Brain microvascular endothelial cell (primary cell): ENCODE measurements at regions not wholly inside any gene's neighbourhood (a gene's known extent, or its start where the extent isn't known, plus 50 kb on each side); places are given as distances from the start of the nearest gene placed in this dataset.

ENCODE experiments used
- DNase-seq: peaks from one replicate; pipeline ENCODE4 v3.0.0-alpha.2; 2020
- H3K27ac ChIP-seq: fragments of 250-450 bp; sonication (Bioruptor Pico); 2 replicates; pipeline ENCODE4 v1.5.1; 2020; ENCODE audit warnings: mild to moderate bottlenecking, moderate library complexity
- H3K27me3 ChIP-seq: fragments of 250-450 bp; sonication (Bioruptor Pico); replicated peaks from 2 replicates; pipeline ENCODE4 v1.5.1; 2020; ENCODE audit warnings: mild to moderate bottlenecking
- H3K36me3 ChIP-seq: fragments of 250-450 bp; sonication (Bioruptor Pico); replicated peaks from 2 replicates; pipeline ENCODE4 v1.5.1; 2020; ENCODE audit warnings: mild to moderate bottlenecking
- H3K4me3 ChIP-seq: 2 replicates; pipeline ENCODE4 v1.5.1; 2011; ENCODE audit warnings: low read depth, mild to moderate bottlenecking, control low read depth, low read length, moderate library complexity
- in situ Hi-C: cut with HindIII; loops from 2 replicates; pipeline ENCODE4 v1.10.0; 2017; ENCODE audit warnings: low sequenced_read_pairs, low pct_ligation_motif_present
- TF ChIP-seq, protein P1 (sequence below): IDR thresholded peaks from 2 replicates; pipeline ENCODE4 v1.5.1; 2011; ENCODE audit warnings: low read depth, mild to moderate bottlenecking, moderate library complexity, low read length, control low read depth, inconsistent platforms; ENCODE audit errors: missing control alignments

GRCh38 chr2:164024396-164024795, 288.6 kb upstream of the FIGN start:
- Histone ChIP-seq H3K36me3 (no peaks in the 10 kb centered on the region), H3K4me3 (no peak overlapping the region), H3K27ac (no peak overlapping the region), H3K27me3 (no peaks in the 10 kb centered on the region)
- DNase-seq, result no peak
- TF ChIP-seq, protein P1, sequence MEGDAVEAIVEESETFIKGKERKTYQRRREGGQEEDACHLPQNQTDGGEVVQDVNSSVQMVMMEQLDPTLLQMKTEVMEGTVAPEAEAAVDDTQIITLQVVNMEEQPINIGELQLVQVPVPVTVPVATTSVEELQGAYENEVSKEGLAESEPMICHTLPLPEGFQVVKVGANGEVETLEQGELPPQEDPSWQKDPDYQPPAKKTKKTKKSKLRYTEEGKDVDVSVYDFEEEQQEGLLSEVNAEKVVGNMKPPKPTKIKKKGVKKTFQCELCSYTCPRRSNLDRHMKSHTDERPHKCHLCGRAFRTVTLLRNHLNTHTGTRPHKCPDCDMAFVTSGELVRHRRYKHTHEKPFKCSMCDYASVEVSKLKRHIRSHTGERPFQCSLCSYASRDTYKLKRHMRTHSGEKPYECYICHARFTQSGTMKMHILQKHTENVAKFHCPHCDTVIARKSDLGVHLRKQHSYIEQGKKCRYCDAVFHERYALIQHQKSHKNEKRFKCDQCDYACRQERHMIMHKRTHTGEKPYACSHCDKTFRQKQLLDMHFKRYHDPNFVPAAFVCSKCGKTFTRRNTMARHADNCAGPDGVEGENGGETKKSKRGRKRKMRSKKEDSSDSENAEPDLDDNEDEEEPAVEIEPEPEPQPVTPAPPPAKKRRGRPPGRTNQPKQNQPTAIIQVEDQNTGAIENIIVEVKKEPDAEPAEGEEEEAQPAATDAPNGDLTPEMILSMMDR, result no peak
- in situ Hi-C loops, result no loop called here

DNA sequence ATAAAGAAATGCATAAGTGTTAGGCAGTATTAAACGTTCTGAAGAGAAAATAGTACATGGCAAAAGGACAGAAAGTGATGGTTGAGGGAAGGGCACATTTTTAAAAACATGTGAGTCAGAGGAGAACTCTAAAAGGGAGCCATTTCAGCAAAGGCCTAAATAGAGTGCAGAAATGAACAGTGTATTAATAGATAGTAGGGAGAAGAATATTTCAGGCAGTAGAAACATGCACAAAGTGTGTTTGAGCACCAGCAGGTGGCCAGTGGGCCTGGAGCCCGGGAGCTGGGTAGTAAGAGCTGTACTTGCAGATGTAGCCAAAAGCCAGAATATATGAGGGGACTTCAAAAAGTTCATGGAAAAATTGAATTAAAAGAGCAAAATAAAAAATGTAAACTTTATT, 288.1 kb upstream of the FIGN start:
- no peak overlapping the region for H3K27ac ChIP-seq
- no peak overlapping the region for H3K4me3 ChIP-seq
- no peak for DNase-seq
- TF ChIP-seq, protein P1, result peak; percentile 4
- no peaks in the 10 kb centered on the region for H3K27me3 ChIP-seq
- H3K36me3 ChIP-seq, result no peaks in the 10 kb centered on the region
- in situ Hi-C loops, result no loop called here

DNA sequence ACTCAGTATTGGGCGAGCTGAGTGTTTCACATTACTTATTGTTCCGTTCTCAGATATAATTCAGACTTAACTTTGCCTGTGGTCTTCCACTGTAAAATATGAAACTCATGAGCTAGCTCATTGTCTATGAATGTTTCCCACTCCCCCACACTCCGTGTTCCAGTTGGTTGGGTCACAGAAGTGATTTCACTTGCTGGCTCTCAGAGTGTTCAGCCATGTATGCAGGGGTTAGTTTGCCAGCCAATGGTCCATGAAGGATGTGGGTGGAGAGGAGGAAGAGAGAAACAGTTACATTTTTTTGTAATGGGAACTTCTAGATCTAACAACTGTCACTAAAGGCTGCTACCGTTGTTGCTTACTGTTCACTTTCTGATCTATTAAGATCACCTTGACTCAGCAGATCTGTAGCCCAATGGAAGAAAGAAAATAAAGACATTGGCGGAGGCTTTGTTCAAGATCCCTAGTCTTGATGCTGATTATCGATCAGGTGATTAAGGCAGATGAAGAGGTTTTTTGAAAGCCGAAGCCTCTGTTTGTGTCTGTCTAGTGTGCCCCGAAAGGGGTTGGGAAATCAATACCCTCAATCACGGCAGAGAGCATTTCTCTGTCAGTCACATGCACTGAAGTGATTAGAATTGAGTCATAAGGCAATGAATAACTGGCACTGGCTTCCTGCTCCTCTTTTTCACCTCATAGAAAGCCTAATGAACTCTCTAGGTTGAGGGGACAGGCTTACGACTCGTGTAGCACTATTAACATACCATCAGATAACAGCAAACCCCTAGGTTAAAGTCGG, 279.7 kb upstream of the FIGN start:
- DNase-seq, result peak; percentile 36
- H3K36me3 ChIP-seq, result no peaks in the 10 kb centered on the region
- H3K27ac ChIP-seq, result no peak overlapping the region
- H3K27me3 ChIP-seq, result no peaks in the 10 kb centered on the region
- in situ Hi-C loops, result no loop called here
- H3K4me3 ChIP-seq, result no peak overlapping the region
- TF ChIP-seq, protein P1, result no peak

DNA sequence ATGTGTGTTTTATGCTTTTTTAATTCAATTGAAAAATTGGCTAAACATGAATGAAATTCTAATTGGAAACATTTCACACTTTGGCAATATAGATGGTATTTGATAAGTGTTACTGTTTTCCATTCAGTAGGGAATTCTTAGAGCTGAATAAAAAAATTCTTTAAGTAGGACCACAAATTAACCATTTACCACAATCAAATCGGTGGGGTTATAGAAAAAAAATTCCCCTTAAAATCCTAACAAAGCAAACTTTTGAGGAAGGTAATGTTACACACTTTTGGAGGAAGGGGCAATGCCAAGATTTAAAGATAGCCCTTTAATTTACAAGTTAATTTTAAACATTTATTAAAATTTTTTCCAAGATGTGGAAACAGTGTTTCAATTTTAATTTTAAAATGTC, 279.0 kb upstream of the FIGN start:
- no peak overlapping the region for H3K27ac ChIP-seq
- no peaks in the 10 kb centered on the region for H3K27me3 ChIP-seq
- no peak for DNase-seq
- in situ Hi-C loops, result no loop called here
- TF ChIP-seq, protein P1, result no peak
- no peak overlapping the region for H3K4me3 ChIP-seq
- H3K36me3 ChIP-seq, result no peaks in the 10 kb centered on the region

GRCh38 chr2:164014068-164014731, 278.4 kb upstream of the FIGN start:
- H3K27ac ChIP-seq, result no peak overlapping the region

More at GRCh38 chr2:164014068-164014731, 278.4 kb upstream of the FIGN start:
- no peak for DNase-seq
- Histone ChIP-seq H3K36me3 (no peaks in the 10 kb centered on the region), H3K4me3 (no peak overlapping the region), H3K27me3 (no peaks in the 10 kb centered on the region)
- TF ChIP-seq, protein P1, result no peak
- in situ Hi-C loops, result no loop called here
